SKM-1 treated with dmso at 0.1 percent for 144 hours (cell line): ENCODE measurements at regions not wholly inside any gene's neighbourhood (a gene's known extent, or its start where the extent isn't known, plus 50 kb on each side); places are given as distances from the start of the nearest gene placed in this dataset.
"Not testable (repeated sequence)": the region's sequence is repeated elsewhere in the genome, so short reads cannot be mapped to it uniquely, and the experiment has no call there.

Experiments used
- DNase-seq: peaks from one replicate; lab custom pipeline; 2025; ENCODE audit not compliant: unreplicated experiment; lab: John Stamatoyannopoulos, UW

- DNase-seq = no peak
These were observed 72.3 kb upstream of the CD2AP start for GRCh38 chr6:47405273-47405672.

DNA sequence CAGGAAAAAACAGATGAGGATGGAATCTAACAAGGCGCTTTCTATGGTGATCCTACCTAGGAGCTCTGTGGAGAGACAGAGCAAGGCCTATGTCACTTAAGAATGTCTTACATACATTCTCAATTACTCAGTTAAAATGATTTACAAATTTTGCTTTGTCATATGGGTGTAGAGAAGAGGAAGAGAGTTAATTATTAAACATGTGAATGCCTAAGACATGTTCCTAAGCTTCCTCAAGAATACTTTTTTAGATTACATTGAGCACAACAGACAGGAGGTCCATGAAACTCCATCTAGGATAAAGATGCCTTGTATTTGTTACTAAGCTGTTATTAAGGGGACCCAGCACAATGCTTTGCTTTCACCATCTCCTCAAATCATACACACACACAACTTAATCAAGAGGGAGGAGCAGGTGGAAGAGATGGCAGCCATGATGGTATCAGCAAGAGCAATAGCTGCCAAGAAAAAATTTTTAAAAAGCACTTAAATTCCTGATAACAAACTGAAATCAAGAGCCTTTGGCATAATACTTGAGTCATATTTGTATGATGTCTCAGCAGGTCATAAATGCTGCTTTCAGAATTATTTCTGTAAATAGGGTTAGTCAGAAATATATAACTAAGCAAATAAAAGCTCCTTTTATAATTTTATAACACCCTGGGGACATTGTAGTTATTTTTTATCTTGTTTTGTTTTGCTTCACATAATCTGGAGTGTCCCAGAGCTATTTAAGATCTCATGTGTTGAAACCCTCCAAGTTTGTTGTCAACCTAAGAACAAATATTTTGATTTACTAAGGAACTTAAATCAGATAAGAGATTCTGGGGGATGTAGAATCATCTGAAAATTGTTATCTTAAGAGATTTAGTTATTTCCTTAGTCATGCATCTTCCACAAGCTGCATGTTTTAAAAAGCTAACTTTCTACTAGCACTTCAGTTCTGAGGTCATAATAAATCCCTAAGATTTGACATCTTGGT, 70.0 kb upstream of the CD2AP start:
- DNase-seq = no peak

GRCh38 chr6:47413752-47414422, 63.7 kb upstream of the CD2AP start:
- peak; percentile 74 for DNase-seq

DNA sequence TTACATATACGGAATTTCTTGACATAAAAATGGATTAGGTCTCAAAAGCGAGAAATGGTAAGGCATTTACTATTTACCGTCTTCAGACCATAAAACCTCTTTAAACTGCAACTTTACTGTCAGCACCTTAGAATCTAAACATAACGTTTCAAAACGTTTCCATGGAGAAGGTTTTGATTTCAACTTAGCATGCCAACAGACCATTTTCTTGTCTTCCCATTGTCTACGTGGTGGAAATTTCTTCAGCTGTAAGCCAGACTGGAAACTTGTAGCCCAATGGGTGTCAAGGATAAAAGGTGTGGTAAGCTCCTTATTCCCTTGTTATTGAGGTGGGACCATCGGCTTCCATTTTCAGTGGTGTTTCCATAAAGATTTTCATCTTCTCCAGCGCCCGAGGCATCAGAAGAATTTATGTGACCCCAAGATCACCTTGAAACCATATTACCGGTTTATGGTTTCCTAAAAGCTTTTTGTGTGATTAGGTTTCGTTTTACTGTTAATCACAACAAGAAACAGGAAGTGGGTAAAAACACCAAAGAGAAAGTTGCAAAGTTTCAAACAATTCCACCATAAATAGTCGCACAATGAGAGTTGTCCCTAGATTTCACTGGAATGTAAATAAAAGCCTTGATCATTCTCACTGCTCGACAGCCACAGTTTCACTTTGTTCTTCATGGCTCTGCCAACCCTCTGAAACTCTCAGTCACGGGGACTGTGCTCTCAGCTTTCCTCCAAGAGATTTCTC, 63.0 kb upstream of the CD2AP start:
- DNase-seq = peak; percentile 24

GRCh38 chr6:47416396-47417345, 60.9 kb upstream of the CD2AP start:
- DNase-seq = no peak

DNA sequence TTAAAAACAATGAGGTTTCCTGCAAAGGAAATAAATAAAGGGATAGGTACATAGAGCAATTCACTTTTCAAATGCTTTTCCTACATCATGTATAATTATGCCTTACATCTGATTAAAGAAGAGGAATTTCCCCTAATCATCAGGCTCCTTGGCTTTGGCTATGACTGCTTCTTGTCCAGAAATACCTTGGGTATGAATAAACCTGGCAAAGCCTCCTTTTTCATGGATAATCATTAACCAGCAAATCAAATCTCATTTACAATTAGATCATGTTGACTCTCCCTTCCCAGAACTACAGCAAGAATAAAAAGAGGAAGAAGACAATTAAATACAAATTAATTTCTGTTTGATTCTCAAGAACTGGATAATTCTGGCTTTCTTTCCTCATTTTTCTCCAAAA, 58.0 kb upstream of the CD2AP start:
- DNase-seq = no peak

- DNase-seq = no peak
These were observed 56.9 kb upstream of the CD2AP start for GRCh38 chr6:47420394-47421371.

- no peak for DNase-seq
These were observed 54.5 kb upstream of the CD2AP start for GRCh38 chr6:47423079-47423478.

DNA sequence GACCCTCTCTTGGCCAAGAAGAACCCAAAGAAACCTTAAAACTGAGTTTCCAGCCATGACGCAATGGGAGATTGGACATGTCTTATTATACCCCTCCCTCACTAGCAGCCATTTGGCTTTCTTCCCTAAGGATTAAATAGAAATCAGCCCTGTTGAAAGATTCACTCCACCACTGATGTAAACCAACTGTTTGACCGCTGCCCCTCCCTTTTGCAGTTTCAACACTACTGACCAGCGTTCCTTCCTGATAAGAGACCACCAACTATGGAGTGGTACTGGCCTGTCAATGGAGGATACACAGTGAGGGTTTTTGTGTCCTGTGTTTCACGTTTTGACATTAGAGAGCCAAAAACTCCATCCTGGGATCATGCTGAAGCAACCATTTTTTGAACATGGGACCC, 53.2 kb upstream of the CD2AP start:
- no peak for DNase-seq

- not testable (repeated sequence) for DNase-seq
These were observed 51.9 kb upstream of the CD2AP start for GRCh38 chr6:47425724-47426123.

DNA sequence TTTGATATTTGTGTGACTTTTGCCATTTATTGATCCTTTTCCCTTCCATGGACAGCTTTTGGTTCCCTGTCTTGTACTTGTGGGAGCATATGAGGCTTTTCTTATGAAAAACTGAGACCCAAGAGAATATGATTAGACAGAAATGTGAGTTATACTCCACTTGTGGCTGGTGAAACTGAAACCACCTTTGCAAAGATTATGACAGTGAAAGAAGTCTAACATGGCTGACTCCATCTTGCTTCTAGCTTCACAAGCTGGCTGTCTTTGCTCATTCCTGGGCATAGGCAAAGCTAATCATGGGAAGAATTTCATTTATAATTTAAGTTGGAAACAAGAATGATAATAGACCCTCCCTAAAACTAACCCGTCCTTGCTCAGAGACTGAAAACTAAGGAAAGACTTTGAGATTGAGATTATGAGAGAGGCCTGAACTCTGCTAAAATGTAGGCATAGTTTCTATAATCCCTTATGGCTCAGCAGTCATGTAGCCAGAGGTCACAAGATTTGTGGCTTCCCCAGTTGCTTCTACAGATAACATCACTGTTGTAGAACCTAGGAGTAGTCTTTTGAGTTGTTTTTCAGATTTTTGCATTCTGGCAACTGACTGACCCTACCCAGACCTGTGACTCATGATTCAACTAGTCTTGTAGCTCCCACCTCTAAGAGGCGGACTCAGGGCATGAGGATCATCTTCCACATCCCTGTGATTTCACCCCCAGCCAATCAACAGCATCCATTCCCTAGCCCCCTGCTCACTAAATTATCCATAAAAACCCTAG, 50.9 kb upstream of the CD2AP start:
- DNase-seq = no peak

DNA sequence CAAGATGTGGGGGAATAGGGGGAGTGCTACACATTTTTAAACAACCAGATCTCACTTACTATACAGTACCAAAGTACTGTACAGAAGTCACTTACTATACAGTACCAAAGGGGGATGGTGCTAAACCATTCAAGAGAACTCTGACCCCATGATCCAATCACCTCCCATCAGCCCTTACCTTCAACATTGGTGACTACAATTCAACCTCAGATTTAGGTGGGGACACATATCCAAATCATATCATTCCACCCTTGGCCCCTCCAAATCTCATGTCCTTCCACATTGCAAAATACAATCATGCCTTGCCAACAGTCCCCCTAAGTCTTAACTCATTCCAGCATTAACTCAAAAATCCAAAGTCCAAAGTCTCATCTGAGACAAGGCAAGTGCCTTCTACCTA, 49.9 kb upstream of the CD2AP start:
- DNase-seq = no peak
